ENCODE measurements at regions not wholly inside any gene's neighbourhood (a gene's known extent, or its start where the extent isn't known, plus 50 kb on each side); places are given as distances from the start of the nearest gene placed in this dataset.

DNA sequence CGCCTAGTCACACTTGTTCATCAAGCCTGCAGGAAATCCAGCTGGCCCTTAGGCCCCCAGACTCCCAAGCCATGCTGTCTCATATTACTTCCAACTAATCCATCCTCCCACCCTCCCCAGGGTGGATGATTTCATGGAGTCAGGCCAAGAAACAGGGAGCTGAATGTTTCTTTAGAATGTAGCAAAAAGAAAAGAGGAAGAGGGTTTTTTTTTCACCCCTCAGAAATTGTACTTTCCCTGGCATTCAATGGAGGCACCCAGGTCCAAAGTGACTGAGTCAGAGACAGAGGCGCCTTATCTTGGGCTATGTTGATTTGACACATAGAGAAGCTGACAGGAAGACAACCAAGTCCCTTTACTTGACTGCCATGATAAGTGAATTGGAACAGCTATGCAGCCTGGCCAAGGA is 260.2 kb upstream of the NR4A3 start:
- DNase-seq = no peak

DNA sequence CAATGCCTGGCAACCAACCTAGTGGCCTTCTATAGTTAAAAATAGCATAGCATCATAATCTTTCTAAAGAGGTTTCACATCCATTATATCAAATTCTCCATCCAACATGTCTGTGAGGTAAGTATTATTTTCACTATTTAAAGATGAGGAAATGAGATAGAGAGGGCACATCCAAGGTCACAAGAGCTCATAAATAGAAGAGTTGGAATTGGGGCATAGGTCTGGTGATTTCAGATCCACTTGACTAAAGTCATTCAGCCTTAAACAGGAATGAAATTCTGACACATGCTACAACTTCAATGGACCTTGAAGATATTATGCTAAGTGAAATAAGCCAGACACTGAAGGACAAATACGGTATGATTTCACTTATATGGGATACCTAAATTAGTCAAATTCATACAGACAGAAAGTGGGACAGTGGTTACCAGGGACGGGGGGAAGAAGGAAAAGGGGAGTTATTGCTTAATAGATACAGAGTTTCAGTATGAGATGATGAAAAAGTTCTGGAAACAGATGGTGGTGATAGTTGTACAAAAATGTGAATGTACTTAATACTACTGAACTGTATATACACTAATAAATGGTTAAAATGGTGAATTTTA is 259.6 kb upstream of the NR4A3 start:
- no peak for DNase-seq

DNA sequence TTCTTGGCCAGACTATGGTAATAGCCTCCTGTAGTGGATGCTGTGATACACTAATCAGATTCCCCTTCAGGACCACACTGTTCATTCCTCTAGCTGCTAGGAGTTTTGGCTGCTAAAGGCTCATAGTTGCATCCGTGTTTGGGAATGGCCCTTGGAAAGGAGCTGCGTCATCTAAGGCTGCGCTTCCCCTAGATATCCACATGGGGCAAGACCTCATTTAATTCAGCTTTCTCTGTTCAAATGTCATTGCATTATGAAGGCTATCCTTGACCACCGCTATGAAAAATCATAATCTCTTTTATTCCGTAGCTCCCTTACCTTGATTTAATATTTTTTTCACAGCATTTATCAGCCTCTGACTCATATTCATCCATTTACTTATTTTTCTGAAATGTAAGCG is 258.3 kb upstream of the NR4A3 start:
- DNase-seq = no peak

DNA sequence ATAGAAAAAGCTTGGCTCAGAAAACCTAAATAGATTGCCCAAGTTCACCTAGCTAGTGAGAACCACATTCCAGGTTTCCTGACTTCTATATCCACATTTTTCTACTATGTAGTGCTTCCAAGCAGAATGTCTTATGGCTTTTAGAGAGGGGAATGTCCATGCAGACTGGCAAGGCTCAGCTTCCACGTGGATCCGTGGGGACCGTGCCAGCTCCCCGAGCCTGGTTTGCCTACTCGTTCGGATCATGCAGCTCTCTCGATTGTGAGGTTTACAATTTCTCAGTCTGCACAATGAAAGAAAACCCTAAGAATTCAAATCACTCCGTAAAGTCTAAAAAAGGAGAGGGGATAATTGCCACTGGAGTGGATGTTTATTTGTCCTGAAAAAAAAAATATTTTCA is 256.5 kb upstream of the NR4A3 start:
- DNase-seq = no peak

DNA sequence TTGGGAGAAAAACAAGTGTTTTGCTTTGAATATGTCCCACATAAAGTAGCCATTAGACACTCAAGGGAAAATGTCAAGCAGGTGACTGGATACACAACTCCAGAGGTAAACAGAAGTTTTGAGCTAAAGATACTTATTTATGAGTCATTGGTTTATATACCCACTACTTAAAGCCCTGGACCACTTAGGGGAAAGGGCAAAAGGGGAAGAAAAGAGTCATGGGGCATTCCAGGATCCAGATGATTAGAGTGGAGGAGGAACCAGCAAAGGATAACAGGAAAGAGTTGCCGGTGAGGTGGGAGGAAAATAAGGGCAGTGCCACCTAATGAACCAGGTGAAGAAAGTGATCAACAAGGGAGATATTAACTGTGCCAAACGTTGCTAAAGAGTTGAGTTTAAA is 254.2 kb upstream of the NR4A3 start:
- DNase-seq = no peak

DNA sequence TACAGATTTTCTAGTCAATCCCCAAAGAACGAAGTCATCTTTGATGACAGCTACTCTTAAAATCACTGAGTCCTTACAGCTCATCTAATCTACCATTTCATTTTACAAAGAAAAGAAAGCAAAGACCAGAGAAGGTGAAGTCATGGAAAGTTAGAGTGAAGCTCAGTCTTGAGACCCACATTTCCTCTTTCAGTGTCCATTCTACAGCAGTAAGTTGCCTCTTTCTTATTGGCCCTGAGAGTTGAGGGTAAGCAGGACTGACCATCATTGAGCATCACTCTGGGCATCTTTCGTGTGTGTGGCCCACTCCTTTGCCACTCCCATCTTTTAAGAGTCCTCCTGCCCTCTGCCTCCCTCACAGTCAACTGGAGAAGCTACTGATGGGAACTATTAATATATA is 251.8 kb upstream of the NR4A3 start:
- no peak for DNase-seq

DNA sequence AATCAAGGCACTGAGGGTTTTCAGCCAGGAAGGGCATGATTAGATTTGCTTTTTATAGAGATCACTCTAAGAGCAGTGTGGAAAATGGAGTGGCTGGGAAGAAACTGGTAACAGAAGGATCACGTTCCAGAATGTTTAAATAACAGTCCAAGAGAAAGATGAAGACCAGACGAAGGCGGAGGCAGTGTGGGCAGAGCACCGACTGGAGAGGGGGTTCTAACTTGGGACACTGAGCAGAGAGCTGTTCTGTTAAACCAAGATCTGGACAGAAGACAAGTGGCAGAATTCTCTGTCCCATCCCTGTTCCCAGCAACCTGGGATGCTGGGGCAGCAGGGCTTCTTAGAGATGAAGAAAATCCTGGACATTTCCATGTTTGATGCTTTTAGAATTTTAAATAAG is 249.1 kb upstream of the NR4A3 start:
- DNase-seq = no peak

DNA sequence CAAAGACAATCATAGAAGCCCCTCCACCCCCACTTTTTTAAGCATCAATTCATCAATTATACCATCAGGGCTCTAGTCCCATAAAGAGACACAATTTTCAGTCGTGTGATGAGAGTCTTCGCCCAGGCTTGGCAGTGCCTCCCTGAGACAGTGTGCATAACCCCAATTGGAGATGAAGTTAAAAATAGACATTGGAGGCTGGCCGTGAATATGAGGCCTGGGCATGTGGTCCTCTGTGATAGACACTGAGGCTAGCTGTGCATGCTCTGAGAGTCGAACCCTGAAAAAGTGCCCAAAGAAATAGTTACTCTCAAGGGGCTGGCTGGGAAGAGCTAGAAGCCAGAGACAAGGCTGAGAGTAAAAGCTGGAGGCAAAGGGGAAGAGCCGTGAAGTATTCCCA is 248.6 kb upstream of the NR4A3 start:
- DNase-seq = no peak

DNA sequence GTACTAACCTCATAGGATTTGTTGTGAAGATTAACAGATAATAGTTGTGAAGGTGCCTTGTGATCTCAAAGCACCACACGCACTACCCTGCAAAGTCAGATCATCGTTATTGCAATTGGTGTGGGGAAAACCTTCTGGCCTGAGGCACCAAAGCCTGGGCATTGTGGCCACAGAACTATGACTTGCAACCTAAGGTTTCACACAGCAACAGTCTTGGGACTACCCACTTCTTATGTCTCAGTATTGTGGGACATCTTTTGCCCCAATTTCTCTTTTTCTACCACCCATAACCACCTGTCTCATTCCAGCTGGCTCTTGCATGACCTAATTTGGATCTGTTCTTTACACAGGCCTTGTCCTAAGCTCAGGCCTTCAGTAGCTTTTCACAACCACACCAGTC is 247.8 kb upstream of the NR4A3 start:
- no peak for DNase-seq

DNA sequence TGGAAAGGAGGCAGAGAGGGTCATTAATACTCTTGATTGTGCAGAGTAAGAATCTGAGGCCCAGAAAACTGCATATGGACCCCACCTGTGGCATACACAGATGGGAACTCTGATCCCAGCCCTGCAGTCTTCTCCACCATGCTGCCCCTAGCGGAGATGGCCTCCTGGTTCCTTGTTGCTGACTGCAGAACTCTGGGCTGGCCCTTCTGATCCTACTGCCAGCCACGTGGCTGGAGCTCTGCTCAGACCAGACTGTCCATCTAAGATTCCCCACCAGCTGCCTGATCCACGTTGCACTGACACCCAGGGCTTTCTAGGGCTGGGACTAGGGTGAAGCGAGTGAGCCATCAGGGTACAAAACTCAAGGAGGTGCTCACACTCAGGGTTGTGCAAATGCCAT is 245.7 kb upstream of the NR4A3 start:
- no peak for DNase-seq

DNA sequence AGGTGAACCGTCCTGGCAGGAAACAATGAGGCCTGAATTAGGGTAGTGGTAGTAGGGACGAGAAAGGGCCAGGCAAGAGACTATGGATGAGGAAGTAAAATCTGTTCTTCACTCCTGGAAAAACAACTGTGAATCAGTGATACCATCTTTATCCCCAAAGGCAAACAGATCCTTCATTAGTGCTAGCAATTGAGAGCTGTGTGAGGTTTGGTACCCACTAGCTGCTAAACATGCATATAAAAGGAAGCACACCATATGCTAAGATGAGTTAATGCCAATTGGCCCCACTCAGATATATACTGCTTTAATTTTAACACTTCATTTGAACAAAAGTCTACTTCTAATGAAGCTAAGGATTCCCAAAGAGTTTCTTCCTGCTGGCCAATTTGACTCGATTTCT is 244.8 kb upstream of the NR4A3 start:
- no peak for DNase-seq

DNA sequence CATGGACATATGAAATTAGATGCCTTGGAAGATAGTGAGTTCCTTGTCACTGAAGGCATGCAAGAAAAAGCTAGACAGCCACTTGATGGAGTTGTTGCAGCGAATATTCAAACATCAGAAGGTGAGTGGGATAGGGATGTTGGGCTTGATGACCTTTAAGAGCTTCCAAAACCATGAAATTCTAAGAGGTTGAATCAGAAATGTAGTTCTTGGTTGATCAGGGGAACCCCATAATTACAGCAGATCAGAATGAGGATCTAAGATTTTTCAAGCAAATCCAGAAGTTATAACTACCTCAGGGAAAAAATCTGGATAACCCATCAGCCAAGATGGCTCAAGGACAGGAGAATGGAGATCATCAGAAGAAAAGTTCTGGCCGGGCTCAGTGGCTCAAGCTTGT is 244.3 kb upstream of the NR4A3 start:
- DNase-seq = no peak

DNA sequence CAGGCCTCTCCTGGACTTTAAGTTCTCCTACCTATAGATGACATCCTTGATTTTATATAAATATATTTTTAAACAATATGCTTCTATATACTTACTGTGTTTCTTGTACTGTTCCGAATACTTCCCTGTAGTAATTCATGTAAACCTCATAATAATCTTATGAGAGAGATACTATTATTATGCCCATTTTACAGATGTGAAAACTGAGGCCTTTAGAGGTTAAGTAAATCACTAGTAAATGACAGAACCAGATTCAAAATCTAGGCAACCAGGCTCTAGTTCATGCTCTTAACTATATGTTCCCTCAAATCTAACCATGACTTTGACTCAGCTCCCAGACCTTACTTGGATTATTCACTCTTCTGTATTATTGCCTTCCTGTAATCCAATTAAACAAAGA is 243.0 kb upstream of the NR4A3 start:
- no peak for DNase-seq

DNA sequence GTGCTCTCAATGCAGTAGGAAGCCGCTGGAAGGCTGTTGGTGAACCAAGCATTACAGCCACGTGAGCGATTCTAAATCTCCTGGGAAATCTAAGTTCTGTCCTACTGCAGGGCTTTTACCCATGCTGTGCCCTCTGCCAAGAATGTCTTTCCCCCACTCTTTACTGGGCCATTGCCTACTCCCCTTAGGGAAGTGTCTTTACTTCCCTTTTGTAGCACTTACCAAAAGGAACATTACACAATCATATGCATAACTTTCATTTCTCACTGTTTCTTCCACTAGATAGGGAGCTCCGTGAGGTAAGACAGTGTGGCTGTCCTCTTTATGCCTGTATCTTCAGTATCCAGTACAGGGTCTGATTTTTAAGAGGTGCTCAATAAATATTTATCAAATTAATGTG is 241.7 kb upstream of the NR4A3 start:
- DNase-seq = no peak

DNA sequence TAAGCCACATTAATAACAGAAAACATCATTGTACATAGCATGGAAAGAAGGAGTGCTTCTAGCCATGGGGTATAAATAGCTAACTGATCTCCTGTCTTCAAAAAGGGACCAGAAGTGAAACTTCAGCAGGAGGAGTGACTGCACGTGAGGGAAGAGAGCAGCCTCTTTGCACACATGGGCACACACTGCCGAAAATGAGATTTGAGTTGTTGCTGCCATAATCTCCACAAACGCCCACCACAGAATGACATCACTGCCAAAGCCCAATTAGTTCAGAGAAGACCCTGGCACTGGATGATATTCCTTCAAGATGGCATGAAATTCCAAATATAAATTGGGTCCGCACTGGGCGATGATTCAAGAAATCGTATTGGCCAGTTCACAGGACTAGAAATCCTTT is 238.9 kb upstream of the NR4A3 start:
- no peak for DNase-seq

DNA sequence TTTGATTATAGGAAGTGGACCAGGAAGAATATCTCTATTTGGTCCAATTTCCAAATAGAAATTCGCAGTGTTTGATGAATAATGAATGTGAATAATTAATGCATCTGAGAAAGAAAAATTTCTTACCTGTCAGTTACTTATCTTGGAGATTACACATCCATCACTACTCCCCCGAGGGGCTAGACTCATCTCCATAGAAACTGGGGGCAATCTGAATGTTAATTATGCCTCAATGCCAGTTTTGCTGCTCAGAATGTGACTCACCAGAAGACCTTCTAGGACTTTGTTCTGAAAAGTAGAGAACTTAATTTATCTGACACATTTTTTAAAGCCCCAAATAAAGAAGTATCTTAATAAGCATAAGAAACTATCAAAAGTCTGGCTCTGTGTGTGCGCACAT is 233.4 kb upstream of the NR4A3 start:
- DNase-seq = no peak

DNA sequence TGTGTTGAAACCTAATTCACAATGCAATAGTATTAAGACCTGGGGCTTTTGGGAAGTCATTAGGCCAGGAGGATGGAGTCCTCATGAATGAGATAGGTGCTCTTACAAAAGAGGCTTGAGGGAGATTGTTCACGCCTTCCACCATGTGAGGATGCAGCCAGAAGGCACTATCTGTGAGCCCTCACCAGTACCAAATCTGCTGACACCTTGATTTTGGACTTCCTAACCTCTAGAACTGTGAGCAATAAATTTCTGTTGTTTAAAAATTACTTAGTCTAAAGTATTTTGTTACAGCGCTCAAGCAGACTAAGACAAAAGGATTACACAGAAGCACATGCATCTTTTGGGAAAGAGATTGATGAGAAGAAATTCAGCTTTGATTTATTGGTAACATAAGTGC is 232.9 kb upstream of the NR4A3 start:
- no peak for DNase-seq

DNA sequence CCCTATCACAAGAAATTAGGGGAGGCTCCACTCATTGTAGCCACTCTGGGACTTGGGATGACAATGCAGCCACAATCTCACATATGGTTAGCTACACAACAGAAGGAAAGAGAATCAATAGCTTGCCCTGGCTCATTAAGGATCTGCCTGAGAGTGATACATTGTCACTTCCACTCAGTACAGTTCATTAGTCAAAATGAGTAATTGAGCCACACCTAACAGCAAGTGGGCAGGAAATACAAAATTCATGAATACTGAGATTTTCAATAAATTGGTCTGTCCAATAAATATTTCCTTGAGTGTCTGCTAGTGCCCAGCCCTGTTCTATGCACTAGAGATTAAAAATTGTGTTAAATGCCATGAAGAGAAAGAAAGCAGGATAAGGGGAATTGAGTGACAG is 231.3 kb upstream of the NR4A3 start:
- no peak for DNase-seq

DNA sequence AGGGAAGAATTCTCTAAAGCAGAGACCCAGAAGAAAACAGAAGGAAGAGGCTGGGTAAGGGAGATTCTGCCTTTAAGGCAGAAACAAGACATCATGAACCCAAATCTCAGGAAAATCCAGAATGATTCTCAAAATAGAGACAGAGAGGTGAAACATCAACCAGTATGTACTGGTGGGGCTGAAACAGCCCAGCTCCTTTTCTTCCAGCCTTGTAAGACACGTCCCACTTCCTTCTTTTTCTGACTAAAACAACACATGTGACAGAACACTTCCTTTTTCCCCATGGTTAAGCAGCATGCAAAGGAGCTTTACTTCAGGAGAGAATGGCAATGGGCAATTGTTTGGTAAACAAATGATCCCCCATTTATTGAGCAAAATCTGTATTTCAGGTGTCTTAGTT is 230.8 kb upstream of the NR4A3 start:
- DNase-seq = no peak

DNA sequence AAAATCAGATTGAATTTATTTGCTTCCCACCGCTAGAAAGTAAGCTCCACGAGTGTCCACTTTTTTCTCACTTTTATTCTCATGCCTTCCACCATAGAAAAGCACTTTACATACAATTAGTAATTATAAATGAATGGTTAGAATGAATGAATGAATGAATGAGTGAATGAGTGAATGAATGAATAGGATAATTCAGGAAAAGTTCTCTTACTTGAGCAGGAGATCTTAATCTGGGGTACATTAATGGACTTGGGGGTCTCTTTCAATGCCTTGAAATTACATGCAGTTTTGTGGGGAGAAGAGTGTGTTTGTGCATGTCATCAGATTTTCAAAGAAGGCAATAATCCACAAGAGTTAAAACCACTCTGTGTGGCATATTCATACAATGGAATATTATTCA is 229.9 kb upstream of the NR4A3 start:
- no peak for DNase-seq

DNA sequence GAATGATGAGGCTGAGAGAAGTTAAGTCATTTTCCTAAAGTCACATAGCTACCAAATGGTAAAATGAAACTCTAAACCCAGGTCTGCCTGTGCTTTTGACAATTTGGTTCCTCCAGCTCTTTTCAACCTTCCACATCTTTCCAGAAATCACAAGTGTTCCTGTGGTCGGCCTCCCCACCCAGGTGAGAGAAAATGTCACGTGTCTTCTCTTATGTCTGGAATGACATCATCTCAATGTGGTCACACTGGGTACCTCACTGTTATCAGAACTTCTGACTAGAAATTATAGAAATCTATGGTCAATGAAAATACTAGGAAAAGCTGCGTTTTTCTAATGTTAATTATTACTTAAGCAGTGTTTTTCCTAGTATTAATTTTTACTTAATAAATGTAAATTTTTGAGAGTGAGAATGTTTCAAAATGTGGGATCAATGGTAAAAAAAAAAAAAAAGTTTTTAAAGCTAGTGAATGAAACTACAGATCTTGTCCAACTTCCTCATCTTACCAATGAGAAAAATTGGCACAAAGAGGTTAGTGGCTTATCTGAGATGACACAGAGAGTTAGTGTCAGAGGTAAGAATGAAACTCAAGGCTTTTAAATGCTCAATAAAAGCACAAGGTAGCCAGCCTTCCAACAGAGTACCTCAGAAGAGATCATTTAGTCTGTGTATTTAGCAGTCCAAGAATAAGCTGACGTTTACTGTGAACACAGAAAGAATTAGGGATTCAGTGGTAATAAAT is 228.7 kb upstream of the NR4A3 start:
- no peak for DNase-seq

DNA sequence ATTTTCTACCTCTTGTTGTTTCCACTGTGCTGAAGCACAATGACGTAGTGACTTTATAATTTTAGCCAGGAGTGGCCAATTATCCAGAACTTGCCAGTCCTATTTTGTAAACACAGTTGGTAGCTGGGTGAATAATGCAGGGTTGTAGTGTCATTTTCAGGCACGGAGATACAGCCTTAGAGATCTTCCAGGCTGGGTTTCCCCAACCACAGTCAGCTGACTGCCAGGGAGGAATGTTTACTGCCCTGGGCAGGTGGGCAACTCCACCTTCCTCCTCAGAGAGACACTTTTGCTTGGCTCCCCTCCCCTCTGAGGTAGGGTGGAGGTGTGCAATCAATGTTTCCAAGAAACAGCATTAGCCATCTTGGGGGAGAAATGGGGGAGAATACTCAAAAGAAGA is 228.1 kb upstream of the NR4A3 start:
- no peak for DNase-seq

DNA sequence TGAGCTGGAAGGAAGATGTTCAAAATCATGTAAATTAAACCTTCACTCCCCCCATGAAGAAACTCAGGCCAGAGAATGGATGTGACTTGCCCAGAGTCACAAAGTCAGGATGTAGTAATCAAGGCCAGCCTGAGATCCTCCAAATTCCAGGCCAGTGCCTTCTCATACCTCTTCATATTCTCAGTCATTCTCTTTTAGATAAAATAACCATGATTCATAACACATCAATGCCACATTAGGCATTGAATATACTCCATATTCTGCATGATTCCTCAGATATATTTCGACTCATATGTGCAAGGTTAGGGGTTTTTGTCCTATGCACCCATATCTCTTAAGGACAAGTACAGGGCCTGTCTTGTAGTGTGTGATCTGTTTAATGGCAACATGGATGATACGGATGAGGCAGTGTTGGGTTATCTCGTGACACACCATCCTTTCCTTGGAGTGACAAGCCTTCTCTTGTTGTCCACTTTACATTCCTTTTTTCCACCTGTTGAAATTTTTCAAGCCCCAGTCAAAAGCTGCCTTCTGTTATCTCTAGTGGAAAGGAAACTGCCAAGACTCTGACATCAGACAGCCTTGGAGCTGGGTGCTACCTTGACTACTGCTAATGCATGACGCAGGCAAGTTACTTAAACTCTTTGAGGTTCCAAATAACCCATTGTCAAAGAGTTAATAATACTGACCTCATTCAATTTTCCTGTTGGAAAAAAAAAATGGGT is 227.5 kb upstream of the NR4A3 start:
- no peak for DNase-seq

DNA sequence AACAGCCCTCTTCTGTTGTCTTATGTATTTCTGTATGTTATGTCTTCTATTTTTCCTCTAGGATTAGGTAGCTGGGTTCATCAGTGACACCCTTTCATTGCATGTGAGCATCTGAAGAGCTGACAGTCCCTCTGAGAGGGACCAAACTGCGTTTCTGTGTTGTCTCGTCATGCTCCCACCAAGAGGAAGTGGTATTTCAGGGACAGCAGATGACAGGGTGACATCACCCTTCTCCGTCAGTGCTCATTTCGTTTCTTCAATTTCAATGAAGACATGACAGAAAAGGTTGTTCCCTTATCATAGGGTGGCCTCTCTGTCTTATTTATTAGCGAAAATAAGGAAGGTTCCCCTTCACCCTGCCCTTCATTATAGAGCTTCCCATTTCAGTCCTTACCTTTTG is 225.9 kb upstream of the NR4A3 start:
- DNase-seq = no peak

Data from retina (tissue), 1 donor.